ENCODE measurements at regions not wholly inside any gene's neighbourhood (a gene's known extent, or its start where the extent isn't known, plus 50 kb on each side); places are given as distances from the start of the nearest gene placed in this dataset.
"Not testable (repeated sequence)": the region's sequence is repeated elsewhere in the genome, so short reads cannot be mapped to it uniquely, and the experiment has no call there.

- DNase-seq (ENCODE audit: low spot score) = no peak
Observed at GRCh38 chrX:19237901-19238300, 105.8 kb upstream of the PDHA1 start.

- no peak for DNase-seq (ENCODE audit: low spot score)
Observed at GRCh38 chrX:19243431-19243830, 100.3 kb upstream of the PDHA1 start.

- DNase-seq (ENCODE audit: low spot score) = not testable (repeated sequence)
Observed at GRCh38 chrX:19244921-19245320, 98.8 kb upstream of the PDHA1 start.

GRCh38 chrX:19245711-19246269 lies 97.9 kb upstream of the PDHA1 start:
- no peak for DNase-seq (ENCODE audit: low spot score)

GRCh38 chrX:19256986-19257385 lies 86.7 kb upstream of the PDHA1 start:
- no peak for DNase-seq (ENCODE audit: low spot score)

GRCh38 chrX:19261026-19261425 lies 82.7 kb upstream of the PDHA1 start:
- DNase-seq (ENCODE audit: low spot score) = not testable (repeated sequence)

GRCh38 chrX:19270727-19271126 lies 73.0 kb upstream of the PDHA1 start:
- DNase-seq (ENCODE audit: low spot score) = no peak

- no peak for DNase-seq (ENCODE audit: low spot score)
Observed at GRCh38 chrX:19272452-19272851, 71.3 kb upstream of the PDHA1 start.

- DNase-seq (ENCODE audit: low spot score) = no peak
Observed at GRCh38 chrX:19280636-19281035, 63.1 kb upstream of the PDHA1 start.

- no peak for DNase-seq (ENCODE audit: low spot score)
Observed at GRCh38 chrX:19281256-19281655, 62.5 kb upstream of the PDHA1 start.

- no peak for DNase-seq (ENCODE audit: low spot score)
Observed at GRCh38 chrX:19283597-19284339, 60.0 kb upstream of the PDHA1 start.

- no peak for DNase-seq (ENCODE audit: low spot score)
Observed at GRCh38 chrX:19285857-19286256, 57.9 kb upstream of the PDHA1 start.

- DNase-seq (ENCODE audit: low spot score) = no peak
Observed at GRCh38 chrX:19291086-19291485, 52.6 kb upstream of the PDHA1 start.

- no peak for DNase-seq (ENCODE audit: low spot score)
Observed at GRCh38 chrX:19293606-19294325, 50.0 kb upstream of the PDHA1 start.

Data from NAMALWA (cell line).